GM18517 (cell line): ENCODE measurements at regions not wholly inside any gene's neighbourhood (a gene's known extent, or its start where the extent isn't known, plus 50 kb on each side); places are given as distances from the start of the nearest gene placed in this dataset.
"Not testable (repeated sequence)": the region's sequence is repeated elsewhere in the genome, so short reads cannot be mapped to it uniquely, and the experiment has no call there.

Experiments
- ATAC-seq: cut with Tn5 transposase; IDR thresholded peaks from one replicate; pipeline ENCODE4 v1.9.1; 2021; ENCODE audit warnings: mild to moderate bottlenecking, moderate library complexity; ENCODE audit not compliant: unreplicated experiment

GRCh38 chr15:93382200-93382820 is 293.3 kb upstream of the RGMA start:
- ATAC-seq = no peak

GRCh38 chr15:93378558-93378957 is 289.5 kb upstream of the RGMA start:
- ATAC-seq = no peak

GRCh38 chr15:93372865-93373223 is 283.8 kb upstream of the RGMA start:
- no peak for ATAC-seq

- ATAC-seq = no peak
Observed at GRCh38 chr15:93372208-93372864, 283.3 kb upstream of the RGMA start.

DNA sequence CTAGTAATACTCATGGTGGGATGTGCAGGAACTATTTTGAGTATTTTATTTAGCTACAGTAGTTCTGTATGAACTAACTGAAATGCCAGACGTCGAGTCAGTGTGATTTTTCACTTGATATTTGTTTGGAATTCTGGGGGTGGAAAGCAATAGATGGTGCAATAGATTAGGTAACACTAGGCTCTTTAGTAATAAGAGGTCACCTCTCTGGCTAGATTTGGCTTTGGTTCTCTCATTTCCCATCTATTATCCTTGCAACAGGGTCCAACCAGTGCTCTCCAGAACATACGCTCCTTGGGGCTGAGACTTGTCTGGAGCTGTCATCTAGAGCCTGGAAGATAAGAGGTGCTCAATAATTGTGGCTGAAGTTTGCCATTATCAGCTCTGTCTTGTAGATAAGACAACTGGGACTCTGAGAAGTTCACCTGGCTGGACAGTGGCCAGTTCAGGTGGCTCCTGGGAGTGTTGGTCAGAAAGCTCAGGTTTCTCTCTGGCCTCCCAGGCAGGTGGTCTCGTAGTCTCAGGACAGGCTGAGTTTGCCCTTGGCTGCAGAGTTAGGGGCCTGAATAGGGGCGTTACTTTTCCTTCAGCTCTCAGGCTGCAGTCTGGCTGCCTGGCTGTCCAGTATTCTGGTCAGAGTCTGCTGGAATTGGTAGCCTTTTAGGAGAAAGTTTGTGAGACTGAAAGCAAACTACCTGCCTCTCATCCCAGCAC is 277.5 kb upstream of the RGMA start:
- ATAC-seq = no peak

DNA sequence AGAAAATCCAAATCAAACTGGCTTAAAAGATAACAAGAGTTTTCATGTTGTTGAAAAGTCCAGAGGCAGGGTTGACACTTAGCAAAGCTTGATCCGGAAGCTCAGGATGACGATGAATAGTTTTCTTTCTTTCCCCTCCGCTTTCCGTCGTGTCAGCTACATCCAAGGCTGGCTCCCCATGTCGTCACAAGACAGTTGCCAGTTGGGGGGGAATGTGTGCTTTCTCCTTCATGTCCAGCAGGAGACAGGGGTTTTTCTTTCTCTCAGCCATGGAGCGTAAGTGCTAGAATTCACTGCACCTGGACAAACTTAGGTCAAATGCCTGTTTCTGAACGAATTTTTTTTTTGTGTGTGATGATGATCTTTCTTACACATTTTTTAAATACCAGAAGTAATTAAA is 273.8 kb upstream of the RGMA start:
- no peak for ATAC-seq

DNA sequence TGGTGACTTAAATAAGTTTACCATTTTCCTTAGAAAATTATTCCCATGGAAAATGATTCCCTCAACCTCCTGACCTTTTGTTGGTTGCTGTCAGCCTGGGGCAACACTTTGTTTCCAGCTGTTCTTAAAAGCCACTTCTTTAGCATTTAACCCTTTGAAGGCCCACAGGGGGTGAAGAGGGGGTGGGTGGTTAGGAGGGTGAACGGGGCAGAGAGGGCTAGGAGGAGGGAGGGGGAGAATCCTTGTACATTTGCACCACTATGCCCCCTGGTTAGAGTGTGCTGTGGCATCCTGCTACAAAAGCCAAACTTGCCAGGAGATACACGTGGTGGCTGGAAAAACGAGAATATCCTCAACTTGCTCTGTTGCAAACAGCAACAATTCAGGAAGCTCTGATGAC is 273.2 kb upstream of the RGMA start:
- ATAC-seq = no peak

DNA sequence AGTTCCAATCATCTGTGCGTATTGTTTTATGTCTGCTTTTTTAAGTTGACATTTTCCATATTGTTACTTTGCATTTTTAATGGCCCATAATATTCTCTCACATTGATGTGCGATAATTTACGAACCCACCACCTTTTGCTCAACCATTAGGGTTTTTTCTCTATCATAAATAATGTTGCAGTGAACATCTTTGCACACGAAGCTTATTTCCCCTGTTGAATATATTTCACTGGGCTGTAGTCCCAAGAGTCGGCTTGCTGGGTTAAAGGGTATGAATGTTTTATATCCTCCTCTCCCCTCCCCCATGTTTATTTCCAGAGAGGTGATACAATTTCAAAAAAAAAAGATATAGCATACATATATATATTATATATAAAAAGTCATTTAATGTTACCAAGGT is 272.7 kb upstream of the RGMA start:
- ATAC-seq = no peak

DNA sequence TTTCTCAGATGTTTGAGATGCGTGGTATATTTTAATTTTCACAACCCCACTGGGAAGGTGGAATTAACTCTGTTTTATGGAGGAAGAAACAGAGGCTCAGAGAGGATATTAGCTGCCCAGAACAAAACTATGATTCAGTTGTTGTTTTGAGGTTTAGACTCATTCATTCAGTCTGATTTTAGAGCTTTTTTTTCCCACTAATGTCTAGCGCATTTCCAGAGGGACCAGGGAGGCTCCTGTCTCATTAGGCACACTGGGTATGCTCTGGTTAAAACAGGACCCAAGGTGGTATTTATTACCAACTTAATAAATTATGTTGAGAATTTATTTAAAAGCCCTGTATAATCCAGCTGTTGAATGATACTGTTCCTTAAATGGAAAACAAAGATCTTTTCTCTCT is 272.0 kb upstream of the RGMA start:
- no peak for ATAC-seq

DNA sequence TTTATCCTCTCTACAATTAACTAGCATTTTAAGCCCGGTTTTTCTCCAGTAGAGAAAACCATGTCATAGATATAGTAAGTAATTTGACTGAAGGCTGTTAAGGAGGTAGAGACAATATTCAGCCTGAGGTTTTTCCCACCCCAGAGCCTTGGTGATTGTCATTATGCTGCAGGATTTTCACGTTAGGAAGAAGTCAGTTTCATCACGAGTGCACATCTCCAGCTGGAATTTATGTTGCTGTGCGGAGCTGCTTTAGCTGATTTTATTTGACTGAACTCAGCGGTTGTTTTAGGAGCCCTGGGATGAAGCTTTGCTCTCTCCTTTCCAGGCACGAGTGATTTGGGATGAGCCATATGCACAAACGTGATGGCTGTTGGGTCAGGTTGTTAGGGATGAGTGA is 271.3 kb upstream of the RGMA start:
- no peak for ATAC-seq

DNA sequence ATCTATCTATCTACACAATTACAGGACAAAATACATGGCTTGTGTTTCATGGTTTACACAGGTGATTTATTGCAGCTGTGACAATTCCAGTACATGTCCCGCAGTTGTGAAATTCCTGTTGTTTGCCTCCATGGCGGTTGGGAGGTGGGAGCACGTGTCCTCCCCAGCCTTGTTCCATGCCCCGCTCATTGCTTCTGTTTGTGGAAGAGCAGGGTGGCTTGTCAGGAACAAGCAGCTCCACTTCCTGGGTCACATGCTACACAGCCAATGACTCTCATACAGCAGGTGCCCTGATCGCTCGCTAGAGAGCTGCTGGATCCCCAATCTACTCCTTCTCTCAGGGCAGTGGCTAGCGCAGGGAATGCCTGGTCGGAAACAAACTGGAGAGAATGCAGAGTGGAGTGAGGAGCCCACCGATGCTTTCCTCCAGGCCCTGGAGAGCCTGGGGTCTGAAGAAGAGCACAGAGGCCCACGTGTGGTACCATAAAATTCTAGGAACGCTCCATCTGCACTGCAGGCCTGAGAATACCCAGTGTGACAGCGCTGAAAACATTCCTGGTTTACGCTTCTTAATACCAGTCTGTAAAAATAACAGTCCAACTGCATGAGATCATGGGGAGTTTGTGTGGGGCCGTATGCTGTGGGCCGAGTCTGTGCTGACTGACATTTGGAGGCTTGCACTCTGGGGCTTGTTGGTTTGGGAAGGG is 270.6 kb upstream of the RGMA start:
- ATAC-seq = no peak

GRCh38 chr15:93359060-93359408 is 270.0 kb upstream of the RGMA start:
- no peak for ATAC-seq

DNA sequence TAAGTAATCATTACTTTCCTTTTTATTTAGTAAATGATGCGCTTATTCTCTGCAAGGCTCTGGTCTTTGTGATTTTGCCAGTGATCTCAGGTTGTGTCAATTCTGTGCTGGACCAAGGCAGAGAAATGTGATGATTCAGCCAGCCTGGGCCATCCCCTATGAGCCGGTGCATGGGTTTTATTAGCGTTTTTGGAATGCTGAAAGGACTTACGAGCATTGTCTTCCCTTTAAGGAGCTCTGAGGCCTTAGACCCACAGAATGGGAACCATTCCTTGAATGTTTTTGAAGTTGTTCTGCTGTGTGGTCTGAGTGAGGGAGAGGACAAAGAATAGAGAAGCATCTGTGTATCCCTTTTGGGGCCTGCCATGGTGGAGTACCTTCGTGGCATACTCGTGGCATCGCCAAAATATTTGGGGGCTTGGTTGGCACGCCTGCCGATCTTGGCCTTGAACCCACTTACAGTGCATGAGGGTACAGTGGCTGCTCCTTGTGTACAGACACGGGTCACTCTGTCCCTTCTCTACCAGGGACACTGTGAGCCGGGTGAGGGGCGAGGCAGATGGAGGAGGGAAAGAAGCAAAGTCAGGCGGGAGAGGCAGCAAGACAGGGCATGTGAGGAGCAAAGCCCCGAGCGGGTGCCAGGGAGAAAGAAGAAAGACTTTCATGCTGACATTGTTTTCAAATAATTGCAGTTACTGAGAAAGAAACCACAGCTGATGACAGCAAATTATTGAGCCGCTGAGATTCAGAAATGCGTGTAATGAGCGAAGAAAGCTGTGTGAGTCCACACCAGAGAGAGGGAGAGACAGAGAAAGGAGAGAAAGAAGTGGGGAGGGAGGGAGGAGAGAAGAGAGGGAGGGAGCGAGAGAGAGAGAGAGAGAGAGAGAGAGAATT is 269.4 kb upstream of the RGMA start:
- ATAC-seq = no peak

DNA sequence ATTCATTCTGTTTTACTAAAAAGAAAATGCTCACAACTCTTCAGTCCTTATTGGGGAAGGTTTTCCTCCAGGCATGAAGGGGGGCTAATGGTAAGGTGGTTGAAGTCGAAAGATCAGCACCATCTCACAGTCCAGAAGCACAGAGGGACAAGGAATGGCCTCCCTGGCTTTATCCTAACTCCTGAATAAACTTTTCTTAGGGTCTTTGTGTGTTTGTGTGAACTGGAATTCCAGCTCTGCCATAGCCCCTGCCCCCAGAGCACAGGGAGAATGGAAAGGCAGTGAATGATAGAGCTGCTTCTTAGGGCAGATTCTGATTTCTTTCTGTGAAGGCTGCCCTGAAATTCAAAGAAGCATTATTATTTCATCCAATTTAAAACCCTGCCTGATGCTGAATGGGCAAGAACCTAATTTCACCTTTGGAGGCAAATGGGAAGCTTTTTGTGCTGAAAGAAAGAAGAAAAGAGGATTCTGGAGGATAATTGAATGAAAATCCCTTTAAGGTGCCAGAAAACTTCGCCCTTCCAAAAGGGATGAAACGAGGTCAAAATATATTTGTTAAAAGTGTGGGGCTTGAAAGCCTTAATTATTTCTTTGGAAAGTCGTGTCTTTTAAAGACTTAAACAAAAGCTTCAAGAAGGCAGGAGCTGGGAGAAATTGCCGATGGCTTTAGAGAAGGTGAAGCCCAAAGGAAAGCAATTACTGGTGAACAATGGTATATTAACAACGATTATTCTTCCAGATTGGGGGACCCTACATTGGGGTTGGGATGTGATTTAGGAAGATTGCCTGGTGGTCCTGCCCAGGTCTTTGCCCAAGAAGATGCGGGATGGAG is 259.9 kb upstream of the RGMA start:
- ATAC-seq = no peak

- no peak for ATAC-seq
Observed at GRCh38 chr15:93347986-93348385, 259.0 kb upstream of the RGMA start.

- no peak for ATAC-seq
Observed at GRCh38 chr15:93345981-93346380, 257.0 kb upstream of the RGMA start.

DNA sequence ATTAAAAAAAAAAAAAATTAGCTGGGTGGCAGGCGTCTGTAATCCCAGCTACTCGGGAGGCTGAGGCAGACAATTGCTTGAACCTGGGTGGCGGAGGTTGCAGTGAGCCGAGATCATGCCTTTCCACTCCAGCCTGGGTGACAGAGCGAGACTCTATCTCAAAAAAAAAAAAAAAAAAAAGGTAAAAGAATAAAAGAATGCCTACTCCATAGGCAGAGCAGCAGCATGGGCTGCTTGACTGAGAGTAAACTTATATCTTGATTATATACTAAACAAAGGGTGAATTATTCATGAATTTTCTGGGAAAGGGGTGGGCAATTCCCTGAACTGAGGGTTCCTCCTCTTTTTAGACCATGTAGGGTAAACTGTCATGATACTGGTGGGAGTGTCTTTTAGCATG is 254.4 kb upstream of the RGMA start:
- not testable (repeated sequence) for ATAC-seq

DNA sequence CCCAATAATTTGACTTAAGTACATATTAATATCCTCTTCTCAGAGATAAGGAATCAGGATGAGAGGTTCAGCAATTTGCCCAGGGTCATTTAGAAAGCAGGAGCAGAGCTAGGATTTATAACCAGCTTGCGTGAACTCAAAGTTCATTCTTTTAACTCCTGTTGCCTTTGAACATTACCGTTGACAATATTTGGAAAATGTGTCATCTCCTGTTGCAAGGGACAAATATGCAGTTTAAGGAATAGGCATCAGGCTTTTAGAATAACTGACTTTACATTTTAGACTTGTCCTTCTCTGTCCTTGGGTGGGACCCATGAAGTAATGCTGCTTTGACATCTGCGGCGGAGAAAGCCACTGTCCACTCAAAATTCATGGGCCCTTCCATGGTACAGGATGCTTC is 252.2 kb upstream of the RGMA start:
- no peak for ATAC-seq

DNA sequence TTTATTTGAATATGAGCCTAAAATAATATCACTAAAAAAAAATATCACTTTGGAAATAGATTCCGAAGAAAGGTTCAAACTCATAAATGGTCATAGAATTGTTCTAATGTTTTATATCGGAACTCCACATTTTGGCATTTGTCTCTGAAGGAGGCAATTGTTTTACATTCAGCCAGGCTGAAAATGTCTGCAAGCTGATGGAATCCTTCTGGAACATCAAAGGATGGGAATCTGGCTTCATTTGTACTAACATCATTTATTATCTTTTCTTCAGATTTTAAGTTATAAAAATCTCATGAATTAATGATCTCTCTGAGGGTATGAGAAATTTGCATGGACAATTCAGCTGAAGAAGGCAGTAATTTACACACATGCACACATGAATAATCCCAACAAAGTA is 251.4 kb upstream of the RGMA start:
- no peak for ATAC-seq

DNA sequence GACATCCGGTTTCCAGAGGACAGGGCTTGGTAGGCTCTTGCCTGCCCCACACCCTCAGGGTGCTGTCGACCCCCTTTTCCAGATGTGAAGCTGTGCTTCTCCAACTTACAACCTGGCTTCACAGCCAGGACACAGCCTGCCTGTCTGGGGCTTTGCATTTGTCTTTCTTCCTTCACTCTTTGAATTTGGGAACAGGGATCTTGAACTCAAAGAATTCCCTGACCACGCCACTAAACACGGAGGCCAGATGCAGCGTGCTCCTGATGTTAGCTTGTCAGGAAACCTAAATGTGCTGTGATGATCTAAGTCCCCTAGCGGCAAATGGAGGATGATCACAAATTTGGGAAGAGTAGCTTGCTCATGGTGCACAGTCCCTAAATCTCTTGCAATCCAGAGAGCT is 244.8 kb upstream of the RGMA start:
- ATAC-seq = no peak
